Heart left ventricle (tissue), 13 donors: ENCODE measurements at regions not wholly inside any gene's neighbourhood (a gene's known extent, or its start where the extent isn't known, plus 50 kb on each side); places are given as distances from the start of the nearest gene placed in this dataset.

Source experiments
- CTCF ChIP-seq, 12 donors: fragments of 200-600 bp; sonication (generic) in 4 of 12; IDR thresholded peaks; one replicate each; pipeline versions ENCODE4 v1.5.0 to v1.8.0; 2018 to 2022; ENCODE audit warnings: antibody characterized with exemption in 12 of 12, mild to moderate bottlenecking in 5 of 12
- POLR2A ChIP-seq, 2 donors: fragments of 450-650 bp; IDR thresholded peaks; one replicate each; pipeline ENCODE4 v1.6.1; 2017; ENCODE audit warnings: antibody characterized with exemption in 2 of 2, mild to moderate bottlenecking in 2 of 2, moderate library complexity in 2 of 2
- donor health status: ischemic (EF 13 %, LVEDD 7.1; RV severe dilation, severe dysfunction).
- donor health status: DM: no; HTN: yes; CAD: no.
- donor health status: DM: no; HTN: no; CAD: no.
- donor health status: ischemic (EF 25% LVEDD 6.9; RV normal size, moderate dysfunction).
- donor health status: ischemic (EF 25% LVEDD 5.7; RV mildly dilated, moderate dysfunction).
- donor health status: ischemic (EF 35%, LVEDD 5.7; RV mildly dilated, moderate dysfunction).
- donor health status: nonischemic (EF 11% LVEDD 7.7; RV severe dilation, severe dysfunction).
- donor health status: DM: yes; HTN: yes; CAD: no.
- donor health status: PGD.
- donor health status: ischemic (EF 29% LVEDD 5.4; RV normal size, mild dysfunction).
- donor health status: nonischemic (EF 23%, LVEDD 6.1; RV moderate dilation, normal function).

- TF ChIP-seq CTCF (IDR thresholded peaks at IDR 0.05): no peak
- no peak for TF ChIP-seq POLR2A (IDR thresholded peaks at IDR 0.05)
Observed at GRCh38 chr1:30609336-30609998, 113.9 kb downstream of the MATN1 start.
